HG02798 (cell line): ENCODE measurements at regions not wholly inside any gene's neighbourhood (a gene's known extent, or its start where the extent isn't known, plus 50 kb on each side); places are given as distances from the start of the nearest gene placed in this dataset.
A peak's percentile ranks its signal among the peaks of the same experiment; 100 is the strongest.

Source experiments
- ATAC-seq: cut with Tn5 transposase; IDR thresholded peaks from one replicate; pipeline ENCODE4 v1.9.1; 2021; ENCODE audit warnings: mild to moderate bottlenecking; ENCODE audit not compliant: unreplicated experiment, poor library complexity

- no peak for ATAC-seq
These were observed 51.0 kb upstream of the TNC start for GRCh38 chr9:115169003-115169402.

- no peak for ATAC-seq
These were observed 52.6 kb upstream of the TNC start for GRCh38 chr9:115170358-115171073.

DNA sequence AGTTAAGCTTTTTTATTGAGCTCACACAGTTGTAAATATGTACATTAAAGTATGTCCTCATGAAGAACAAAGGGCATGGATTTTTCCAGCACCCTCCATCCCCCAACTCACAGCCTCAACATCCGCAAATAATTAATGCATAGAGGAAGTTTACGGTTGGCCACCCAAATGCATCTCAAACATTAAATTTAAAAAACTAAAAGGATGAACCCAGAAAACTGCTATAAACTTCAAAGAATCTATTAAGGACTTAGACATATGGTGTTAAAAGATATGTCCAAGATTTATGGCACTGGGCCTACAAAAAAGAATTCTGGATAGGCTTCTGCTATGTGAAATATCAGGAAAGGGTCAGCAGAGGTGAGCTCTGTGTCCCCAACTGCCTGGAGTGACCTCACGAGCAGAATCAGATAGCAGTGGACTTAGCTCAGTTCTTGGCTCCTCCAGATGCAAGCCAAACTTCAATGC is 54.0 kb upstream of the TNC start:
- no peak for ATAC-seq

DNA sequence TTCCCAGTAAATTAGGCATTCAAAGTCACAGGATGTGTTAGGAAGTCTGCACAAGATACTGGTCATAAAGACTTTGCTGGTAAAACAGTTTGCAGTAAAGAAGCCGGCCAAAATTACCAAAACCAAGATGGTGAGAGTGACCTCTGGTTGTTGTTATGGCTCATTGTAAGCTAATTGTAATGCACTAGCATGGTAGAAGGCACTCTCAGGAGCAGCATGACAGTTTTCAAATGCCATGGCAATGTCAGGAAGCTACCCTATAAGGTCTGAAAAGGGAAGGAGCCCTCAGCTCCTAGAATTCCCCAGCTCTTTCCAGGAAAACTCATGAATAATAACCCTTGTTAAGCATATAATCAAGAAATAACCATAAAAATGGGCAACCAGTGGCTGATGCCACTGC is 64.3 kb upstream of the TNC start:
- ATAC-seq, result no peak

DNA sequence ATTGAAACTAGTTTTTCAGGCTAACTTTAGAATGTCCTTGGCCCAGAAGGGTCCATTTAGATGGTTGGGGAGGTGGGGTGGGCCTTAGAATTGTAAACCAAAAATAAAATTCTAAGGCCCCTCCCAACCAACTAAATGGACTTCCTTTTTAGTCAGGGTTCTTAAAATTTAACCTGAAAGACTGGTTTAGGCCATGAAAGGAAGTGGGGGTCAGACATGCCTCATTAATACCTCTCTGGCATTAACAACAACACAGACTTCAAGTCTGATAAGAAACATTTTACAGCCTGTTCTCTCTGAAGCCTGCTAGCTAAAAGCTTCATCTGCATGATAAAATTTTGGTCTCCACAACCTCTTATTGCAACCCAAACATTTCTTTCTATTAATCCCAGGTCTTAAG is 65.5 kb upstream of the TNC start:
- ATAC-seq, result no peak

DNA sequence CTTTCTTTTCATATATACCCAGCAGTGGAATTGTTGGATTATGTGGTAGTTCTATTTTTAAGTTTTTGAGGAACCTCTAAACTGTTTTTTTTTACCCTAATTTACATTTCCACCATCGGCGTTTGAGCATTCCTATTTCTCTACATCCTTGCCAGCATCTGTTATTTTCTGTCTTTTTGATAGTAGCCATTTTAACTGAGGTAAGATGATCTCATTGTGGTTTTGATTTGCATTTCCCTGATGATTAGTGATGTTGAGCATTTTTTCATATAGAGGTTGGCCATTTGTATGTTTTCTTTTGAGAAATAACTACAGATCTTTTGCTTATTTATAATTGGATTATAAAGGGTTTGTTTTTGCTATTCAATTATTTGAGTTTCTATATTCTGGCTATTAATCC is 71.7 kb upstream of the TNC start:
- no peak for ATAC-seq

GRCh38 chr9:115191667-115192066 is 73.7 kb upstream of the TNC start:
- ATAC-seq, result no peak

DNA sequence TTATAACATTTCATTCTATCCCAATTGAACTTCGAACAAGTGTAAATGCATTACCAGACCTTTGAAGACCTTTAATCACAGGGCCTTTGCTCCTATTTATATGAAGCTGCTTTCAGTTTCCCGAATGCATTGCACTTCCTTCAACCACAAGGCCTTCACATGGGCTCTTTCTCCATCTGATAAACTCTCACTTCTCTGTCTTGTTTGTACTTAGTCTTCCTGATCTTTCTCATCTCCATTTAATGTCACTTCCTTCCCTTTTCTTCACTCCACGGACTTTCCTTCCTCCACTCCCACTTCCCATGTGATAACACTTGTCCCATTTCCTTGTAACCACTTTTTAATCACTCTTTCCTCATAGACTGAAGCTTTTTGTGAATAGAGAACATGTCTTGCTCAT is 74.3 kb upstream of the TNC start:
- ATAC-seq, result no peak

GRCh38 chr9:115192835-115193525 is 75.0 kb upstream of the TNC start:
- ATAC-seq, result no peak

GRCh38 chr9:115193777-115194176 is 75.8 kb upstream of the TNC start:
- ATAC-seq, result no peak

- no peak for ATAC-seq
These were observed 76.3 kb upstream of the TNC start for GRCh38 chr9:115194216-115194615.

GRCh38 chr9:115195912-115196311 is 78.0 kb upstream of the TNC start:
- ATAC-seq, result no peak

DNA sequence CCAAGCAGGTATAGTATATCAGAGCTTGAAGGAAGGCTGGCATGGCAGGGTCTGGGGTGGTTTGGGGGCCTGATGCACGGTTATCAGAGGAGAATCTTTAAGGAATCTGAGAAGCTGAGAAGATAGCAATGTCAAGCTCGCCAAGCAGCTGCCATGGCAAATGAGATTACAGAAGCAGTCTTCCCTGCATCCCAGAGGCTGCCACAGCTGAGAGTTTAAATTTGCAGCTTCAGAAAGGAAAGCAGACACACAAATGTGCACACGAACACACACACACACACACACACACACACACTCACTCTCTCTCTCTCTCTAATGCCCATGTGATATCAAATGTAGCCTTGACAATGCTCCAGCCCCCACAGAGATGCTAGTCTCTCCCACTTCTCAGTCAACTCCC is 79.0 kb upstream of the TNC start:
- no peak for ATAC-seq

DNA sequence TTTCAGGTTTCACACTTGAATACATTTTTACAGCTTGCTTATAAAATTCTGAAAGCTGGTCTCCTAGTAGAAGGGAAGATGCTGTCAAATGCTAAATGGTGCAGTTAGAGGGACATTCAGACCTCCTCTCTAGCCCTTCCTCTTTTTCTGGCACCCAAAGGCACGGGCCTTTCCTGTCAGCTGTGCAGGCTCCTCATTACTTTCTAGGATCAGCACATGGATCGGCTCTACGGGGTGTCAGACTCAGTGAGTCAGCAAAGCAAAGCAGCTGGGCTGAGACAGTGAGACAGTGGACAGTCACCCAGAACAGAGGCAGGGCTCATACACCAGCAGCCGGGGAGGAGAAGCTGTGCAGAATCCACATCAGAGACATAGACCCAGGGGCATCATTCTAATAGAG is 80.0 kb upstream of the TNC start:
- no peak for ATAC-seq

DNA sequence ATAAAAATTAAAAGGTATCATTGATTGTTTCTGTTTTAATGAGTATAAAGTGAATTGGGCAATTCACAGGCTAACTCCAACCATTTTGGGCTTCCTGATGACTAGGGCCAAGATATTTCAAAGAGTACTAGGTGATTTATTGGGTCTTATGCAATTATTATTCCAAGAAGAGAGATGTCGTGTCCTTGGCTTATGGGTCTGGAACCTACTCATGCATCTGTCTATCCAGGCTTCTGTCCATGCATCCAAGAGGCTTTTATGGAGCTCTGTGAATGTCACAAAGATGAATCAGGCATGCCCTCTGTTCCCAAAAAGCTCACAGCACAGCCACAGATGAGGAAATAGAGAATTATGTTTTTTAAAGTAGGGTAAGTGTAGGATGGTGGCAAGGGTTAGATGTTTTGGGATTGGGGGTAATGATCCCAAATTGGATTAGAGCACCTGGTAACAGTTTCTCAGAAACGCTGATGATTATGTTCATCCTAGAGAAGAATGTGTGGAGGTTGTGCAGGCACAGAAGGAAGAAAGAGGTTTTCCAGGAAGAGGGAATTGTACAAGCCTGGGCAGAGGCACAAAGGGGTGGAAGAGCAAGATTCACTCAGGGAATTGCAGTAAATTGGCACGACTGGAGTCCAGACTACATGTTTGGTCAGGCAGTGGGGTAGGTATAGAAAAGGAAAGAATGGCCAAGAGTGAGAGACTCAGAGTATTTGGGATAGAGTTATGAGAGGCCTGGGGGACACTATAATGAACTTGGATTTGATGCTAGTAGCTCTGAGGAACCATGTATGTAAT is 83.0 kb upstream of the TNC start:
- ATAC-seq, result no peak

- ATAC-seq, result no peak
These were observed 84.2 kb upstream of the TNC start for GRCh38 chr9:115202181-115202580.

DNA sequence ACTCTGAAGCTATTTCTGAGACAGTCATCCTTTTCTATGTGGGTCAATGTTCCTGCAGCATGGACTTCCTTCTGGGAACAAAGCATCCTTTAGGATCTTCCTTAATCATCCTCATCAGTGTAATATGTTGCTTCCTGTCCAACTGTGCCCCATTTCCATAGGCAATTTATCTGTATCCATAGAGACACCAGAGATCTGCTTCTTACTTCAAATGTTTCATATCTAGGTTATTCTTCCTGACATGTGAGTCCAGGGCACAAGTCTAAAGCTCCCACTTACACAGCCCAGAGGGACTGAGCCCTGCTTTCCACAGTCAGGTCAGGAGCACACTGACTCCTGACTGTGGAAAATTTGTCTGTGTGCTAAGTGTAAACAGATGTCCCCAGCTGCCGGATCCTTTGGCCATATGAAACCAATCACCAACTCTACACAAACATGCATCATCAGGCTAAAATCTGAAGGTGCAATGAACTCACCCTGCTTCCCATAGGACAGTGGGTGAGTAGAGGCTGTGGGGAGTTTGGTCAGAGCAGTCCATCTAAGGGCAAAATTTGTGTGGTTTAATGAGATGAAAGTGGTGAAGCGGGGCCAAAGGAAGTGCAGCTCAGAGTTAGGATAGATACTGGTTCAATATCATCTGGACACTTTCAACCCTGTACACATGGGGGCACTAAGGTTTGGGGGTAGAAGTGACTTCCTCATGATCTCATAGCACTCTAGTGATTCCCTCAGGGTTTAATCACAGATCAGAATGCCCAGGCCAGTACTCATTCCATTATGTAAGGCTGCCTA is 85.2 kb upstream of the TNC start:
- no peak for ATAC-seq

GRCh38 chr9:115204904-115205453 is 87.0 kb upstream of the TNC start:
- peak; percentile 45 for ATAC-seq

- ATAC-seq, result peak; percentile 36
These were observed 89.3 kb upstream of the TNC start for GRCh38 chr9:115207003-115207836.
